HepG2 (cell line): ENCODE measurements at regions not wholly inside any gene's neighbourhood (a gene's known extent, or its start where the extent isn't known, plus 50 kb on each side); places are given as distances from the start of the nearest gene placed in this dataset.

Experiments used
- ATAC-seq: fragments of 200-7000 bp; cut with Tn5 transposase; 3 replicates; pipeline ENCODE4 v1.9.1; 2020; ENCODE audit warnings: mild to moderate bottlenecking, moderate library complexity
- BruUV-seq: library from RNA; stranded (reverse); fragments of 400-500 nt; replicated peaks from 2 replicates; lab custom pipeline; 2021; lab: Mats Ljungman, UMichigan
- CTCF ChIA-PET: fragments of 300-600 bp; formaldehyde crosslinking; extraction: SDS; loops from one replicate; lab custom pipeline; 2021; ENCODE audit warnings: low total read pairs, inconsistent platforms, low intra/inter-chr PET ratio; lab: Yijun Ruan, JAX
- POLR2A ChIA-PET: fragments of 350-600 bp; sonication (Branson Sonifier 250); formaldehyde crosslinking; loops from one replicate; lab custom pipeline; 2020; ENCODE audit warnings: antibody characterized with exemption, inconsistent platforms; lab: Yijun Ruan, JAX
- DNase-seq: peaks from one replicate; pipeline ENCODE4 v3.0.0-alpha.2; 2015; ENCODE audit warnings: low spot score
- FAIRE-seq: peaks from 3 replicates; lab custom pipeline; 2011; peaks lifted over from hg19 to GRCh38; lab: Jason Lieb, UNC
- H2AFZ ChIP-seq: one replicate; pipeline ENCODE4 v1.6.1; 2011; ENCODE audit warnings: low read length, inconsistent platforms
- H3K27ac ChIP-seq: fragments of 300-600 bp; 3 replicates; pipeline ENCODE4 v1.8.0; 2011; ENCODE audit warnings: mixed run types, mild to moderate bottlenecking, mixed read lengths, low read length, inconsistent platforms; ENCODE audit not compliant: insufficient read depth; ENCODE audit errors: extremely low read length
- H3K27me3 ChIP-seq, 2 experiments: fragments of 200-600 bp in 1 of 2; 2 replicates in 1 of 2; 3 replicates in 1 of 2; pipeline versions ENCODE4 v1.6.0 to v1.8.0; 2011; ENCODE audit warnings: low read length in 2 of 2, mild to moderate bottlenecking in 2 of 2, moderate library complexity in 2 of 2, inconsistent platforms in 1 of 2; ENCODE audit not compliant: insufficient read depth in 2 of 2, control insufficient read depth in 1 of 2
- H3K36me3 ChIP-seq, 2 experiments: fragments of 200-600 bp in 1 of 2; replicated peaks in 1 of 2; 2 replicates in 1 of 2; 3 replicates in 1 of 2; pipeline versions ENCODE4 v1.5.1 to v1.8.0; 2011; ENCODE audit warnings: low read length in 2 of 2, inconsistent platforms in 1 of 2; ENCODE audit not compliant: insufficient read depth in 2 of 2, control insufficient read depth in 1 of 2
- H3K4me1 ChIP-seq: 2 replicates; pipeline ENCODE4 v1.5.1; 2012; ENCODE audit warnings: low read length, inconsistent platforms; ENCODE audit not compliant: insufficient read depth
- H3K4me2 ChIP-seq: 2 replicates; pipeline ENCODE4 v1.6.0; 2011; ENCODE audit warnings: low read depth, low read length, inconsistent platforms
- H3K4me3 ChIP-seq, 3 experiments: fragments of 200-600 bp in 1 of 3; sonication (generic), shearing (Covaris generic) in 1 of 3; replicated peaks in 1 of 3; 2 replicates each; pipeline ENCODE4 v1.5.1; 2011 to 2016; ENCODE audit warnings: low read length in 3 of 3, inconsistent platforms in 2 of 3, low read depth in 2 of 3, mild to moderate bottlenecking in 2 of 3, control low read depth in 1 of 3, mixed read lengths in 1 of 3; ENCODE audit not compliant: insufficient read depth in 1 of 3
- H3K79me2 ChIP-seq: one replicate; pipeline ENCODE4 v1.6.1; 2011; ENCODE audit warnings: low read length, inconsistent platforms; ENCODE audit not compliant: insufficient read depth
- H3K9ac ChIP-seq: 2 replicates; pipeline ENCODE4 v1.6.0; 2011; ENCODE audit warnings: mild to moderate bottlenecking, low read depth, low read length, inconsistent platforms; ENCODE audit not compliant: insufficient read depth
- H3K9me3 ChIP-seq: 2 replicates; pipeline ENCODE4 v1.5.1; 2012; ENCODE audit warnings: mild to moderate bottlenecking, low read length
- H4K20me1 ChIP-seq: 2 replicates; pipeline ENCODE4 v1.6.0; 2011; ENCODE audit warnings: inconsistent platforms, mild to moderate bottlenecking, low read length, moderate library complexity; ENCODE audit not compliant: insufficient read depth
- BORCS8-MEF2B ChIP-seq: sonication (generic); formaldehyde crosslinking; IDR thresholded peaks from 2 replicates; pipeline ENCODE4 v1.8.0; 2022; ENCODE audit warnings: mild to moderate bottlenecking, missing genetic modification reagents
- DMAP1 ChIP-seq: IDR thresholded peaks from 2 replicates; pipeline ENCODE4 v1.6.1; 2016
- FOSL1 ChIP-seq: sonication (generic); formaldehyde crosslinking; IDR thresholded peaks from 2 replicates; pipeline ENCODE4 v1.9.0; 2021; ENCODE audit warnings: missing genetic modification reagents, borderline replicate concordance
- GABPB1 ChIP-seq: IDR thresholded peaks from 2 replicates; pipeline ENCODE4 v1.6.1; 2016; ENCODE audit warnings: mild to moderate bottlenecking, missing genetic modification reagents, moderate library complexity, missing compliant biosample characterization
- HNF1B ChIP-seq: sonication (generic); formaldehyde crosslinking; IDR thresholded peaks from 2 replicates; pipeline ENCODE4 v1.5.1; 2020; ENCODE audit warnings: mild to moderate bottlenecking, moderate library complexity, missing genetic modification reagents
- KLF12 ChIP-seq: sonication (generic); formaldehyde crosslinking; IDR thresholded peaks from 2 replicates; pipeline ENCODE4 v1.4.0; 2020; ENCODE audit warnings: missing genetic modification reagents, borderline replicate concordance
- MYPOP ChIP-seq: sonication (generic); formaldehyde crosslinking; IDR thresholded peaks from 2 replicates; pipeline ENCODE4 v1.8.1; 2023; ENCODE audit warnings: mild to moderate bottlenecking, moderate library complexity, missing genetic modification reagents
- PAX8 ChIP-seq: sonication (generic); formaldehyde crosslinking; IDR thresholded peaks from 2 replicates; pipeline ENCODE4 v1.8.0; 2022; ENCODE audit warnings: mild to moderate bottlenecking, missing genetic modification reagents, borderline replicate concordance
- SP5 ChIP-seq: IDR thresholded peaks from 2 replicates; pipeline ENCODE4 v1.6.1; 2016; ENCODE audit warnings: low read depth, borderline replicate concordance
- ZFP1 ChIP-seq: IDR thresholded peaks from 2 replicates; pipeline ENCODE4 v1.6.1; 2016
- ZNF142 ChIP-seq: sonication (generic); formaldehyde crosslinking; IDR thresholded peaks from 2 replicates; pipeline ENCODE4 v1.4.0; 2020; ENCODE audit warnings: missing genetic modification reagents
- ZNF335 ChIP-seq: sonication (generic); formaldehyde crosslinking; IDR thresholded peaks from 2 replicates; pipeline ENCODE4 v1.4.0; 2020; ENCODE audit warnings: missing genetic modification reagents
- ZNF460 ChIP-seq: sonication (generic); formaldehyde crosslinking; IDR thresholded peaks from 2 replicates; pipeline ENCODE4 v1.5.1; 2020; ENCODE audit warnings: missing genetic modification reagents, mild to moderate bottlenecking, borderline replicate concordance
- ZNF687 ChIP-seq: sonication (generic); formaldehyde crosslinking; IDR thresholded peaks from 2 replicates; pipeline ENCODE4 v1.5.1; 2020; ENCODE audit warnings: mild to moderate bottlenecking, missing genetic modification reagents, moderate library complexity
- WGBS: methylation state at CpG from one replicate; pipeline ENCODE4 v1.1.6; 2017; ENCODE audit warnings: low lambda C conversion rate; 5-methylcytosine and 5-hydroxymethylcytosine counted together
- in situ Hi-C: cut with HindIII; loops from 2 replicates; pipeline ENCODE4 v1.10.0; 2017; ENCODE audit warnings: low pct_unique_long_range_greater_than_20kb; ENCODE audit not compliant: extremely low pct_ligation_motif_present
- intact Hi-C: fragments of 100-400 bp; cut with micrococcal nuclease; formaldehyde crosslinking; loops from one replicate; pipeline ENCODE4 v1.10.0; 2022; ENCODE audit not compliant: unreplicated experiment

- no peaks in the 10 kb centered on the region for H4K20me1 ChIP-seq
- H3K79me2 ChIP-seq: no peaks in the 10 kb centered on the region
- no peak overlapping the region for H2AFZ ChIP-seq
- 8% methylated on average over 4 of the region's 4 CpGs for WGBS
- intact Hi-C loops (no loop called here), in situ Hi-C loops (no loop called here)
- no peak for DNase-seq
- no peak for ATAC-seq
- BruUV-seq: no TSS peak
- no peaks in the 10 kb centered on the region for H3K9me3 ChIP-seq
- CTCF ChIA-PET: no interaction called here
- H3K27me3 ChIP-seq: no peaks in the 10 kb centered on the region
- POLR2A ChIA-PET: no interaction called here
- H3K4me1 ChIP-seq: no peaks in the 10 kb centered on the region
- H3K36me3 ChIP-seq: no peaks in the 10 kb centered on the region
- H3K4me3 ChIP-seq: no peak overlapping the region
- FAIRE-seq: no peak
- no peak overlapping the region for H3K27ac ChIP-seq
- H3K4me2 ChIP-seq: no peak overlapping the region
- H3K9ac ChIP-seq: no peak overlapping the region
- TF ChIP-seq ZFP1 (CRISPR knock-in tag): no peak
- no peak for TF ChIP-seq DMAP1 (CRISPR knock-in tag)
- no peak for TF ChIP-seq PAX8 (CRISPR knock-in tag)
- TF ChIP-seq SP5: no peak
- no peak for TF ChIP-seq ZNF687 (CRISPR knock-in tag)
- no peak for TF ChIP-seq HNF1B (CRISPR knock-in tag)
- no peak for TF ChIP-seq ZNF460 (CRISPR knock-in tag)
- TF ChIP-seq KLF12 (CRISPR knock-in tag): no peak
- TF ChIP-seq BORCS8-MEF2B: no peak
- no peak for TF ChIP-seq ZNF335 (CRISPR knock-in tag)
- no peak for TF ChIP-seq FOSL1 (CRISPR knock-in tag)
- TF ChIP-seq MYPOP (CRISPR knock-in tag): no peak
- no peak for TF ChIP-seq GABPB1 (CRISPR knock-in tag)
- TF ChIP-seq ZNF142 (CRISPR knock-in tag): no peak
Measured at GRCh38 chr7:119640326-119640725, 632.6 kb upstream of the KCND2 start.
